ENCODE measurements at regions not wholly inside any gene's neighbourhood (a gene's known extent, or its start where the extent isn't known, plus 50 kb on each side); places are given as distances from the start of the nearest gene placed in this dataset.

GRCh38 chrX:46208225-46208854, 336.9 kb downstream of the ZNF674 start:
- Histone ChIP-seq H3K27ac (no peak overlapping the region), H3K9me3 (no peaks in the 10 kb centered on the region), H3K36me3 (no peaks in the 10 kb centered on the region), H3K4me3 (no peak overlapping the region), H3K27me3 (no peaks in the 10 kb centered on the region), H3K4me1 (no peaks in the 10 kb centered on the region)
- no peak for DNase-seq (ENCODE audit: extremely low spot score in 2 of 2)
- intact Hi-C loops (cut with DNase I): no loop called here
- TF ChIP-seq POLR2AphosphoS5 (IDR thresholded peaks at IDR 0.05; ENCODE audit: insufficient read depth in 1 of 2, low read depth in 1 of 2) (no peak), CTCF (IDR thresholded peaks at IDR 0.05) (no peak), POLR2A (IDR thresholded peaks at IDR 0.05) (no peak)

GRCh38 chrX:46204721-46205422, 340.3 kb downstream of the ZNF674 start:
- TF ChIP-seq CTCF (IDR thresholded peaks at IDR 0.05) (no peak), POLR2AphosphoS5 (IDR thresholded peaks at IDR 0.05; ENCODE audit: insufficient read depth in 1 of 2, low read depth in 1 of 2) (no peak), POLR2A (IDR thresholded peaks at IDR 0.05) (no peak)
- Histone ChIP-seq H3K27me3 (no peaks in the 10 kb centered on the region), H3K4me1 (no peaks in the 10 kb centered on the region), H3K36me3 (no peaks in the 10 kb centered on the region), H3K4me3 (no peak overlapping the region), H3K9me3 (no peaks in the 10 kb centered on the region), H3K27ac (no peak overlapping the region)
- no peak for DNase-seq (ENCODE audit: extremely low spot score in 2 of 2)
- intact Hi-C loops (cut with DNase I): no loop called here

GRCh38 chrX:46202733-46203514, 342.3 kb downstream of the ZNF674 start:
- Histone ChIP-seq H3K36me3 (no peaks in the 10 kb centered on the region), H3K4me3 (no peak overlapping the region), H3K27me3 (no peaks in the 10 kb centered on the region), H3K4me1 (no peaks in the 10 kb centered on the region), H3K9me3 (no peaks in the 10 kb centered on the region), H3K27ac (no peak overlapping the region)
- intact Hi-C loops (cut with DNase I): no loop called here
- no peak for DNase-seq (ENCODE audit: extremely low spot score in 2 of 2)
- TF ChIP-seq POLR2A (IDR thresholded peaks at IDR 0.05) (no peak), CTCF (IDR thresholded peaks at IDR 0.05) (no peak), POLR2AphosphoS5 (IDR thresholded peaks at IDR 0.05; ENCODE audit: insufficient read depth in 1 of 2, low read depth in 1 of 2) (no peak)

- H3K36me3 ChIP-seq: no peaks in the 10 kb centered on the region
- H3K4me3 ChIP-seq: no peak overlapping the region
- H3K4me1 ChIP-seq: no peaks in the 10 kb centered on the region
- DNase-seq (ENCODE audit: extremely low spot score in 2 of 2): no peak
- TF ChIP-seq POLR2A (IDR thresholded peaks at IDR 0.05) (no peak), CTCF (IDR thresholded peaks at IDR 0.05) (no peak), POLR2AphosphoS5 (IDR thresholded peaks at IDR 0.05; ENCODE audit: insufficient read depth in 1 of 2, low read depth in 1 of 2) (no peak)
- intact Hi-C loops (cut with DNase I): no loop called here
- H3K27ac ChIP-seq: no peak overlapping the region
- no peaks in the 10 kb centered on the region for H3K9me3 ChIP-seq
- no peaks in the 10 kb centered on the region for H3K27me3 ChIP-seq
Measured at GRCh38 chrX:46200413-46200812, 344.8 kb downstream of the ZNF674 start.
